ENCODE measurements at regions not wholly inside any gene's neighbourhood (a gene's known extent, or its start where the extent isn't known, plus 50 kb on each side); places are given as distances from the start of the nearest gene placed in this dataset.

- Histone ChIP-seq H2BK12ac (ENCODE audit: low read length) (no peak overlapping the region), H3K4me2 (ENCODE audit: low read length) (no peak overlapping the region)
- WGBS (ENCODE audit: extremely low coverage, insufficient coverage, insufficient read length), result no CpG with 5 or more reads among the region's 3 CpGs
Observed at GRCh38 chr11:7165911-7166310, 77.1 kb downstream of the RBMXL2 start.

GRCh38 chr11:7167976-7168740 lies 79.4 kb downstream of the RBMXL2 start:
- Histone ChIP-seq H3K14ac (ENCODE audit: low read length) (no peak overlapping the region), H3K23ac (ENCODE audit: low read length) (no peak overlapping the region), H4K12ac (ENCODE audit: low read depth, low read length) (no peak overlapping the region), H2BK120ac (ENCODE audit: insufficient read depth, low read length, poor library complexity) (no peak overlapping the region), H3K4me3 (ENCODE audit: low read depth, low read length) (no peak overlapping the region), H3K4me2 (ENCODE audit: low read length) (no peak overlapping the region), H3K36me3 (ENCODE audit: control insufficient read depth in 1 of 2, insufficient read depth in 2 of 2, low read length in 2 of 2) (no peaks in the 10 kb centered on the region), H3K4ac (ENCODE audit: low read depth, low read length) (no peak overlapping the region), H2AK5ac (ENCODE audit: low read length) (no peak overlapping the region), H2BK5ac (ENCODE audit: low read depth, low read length, poor library complexity) (no peak overlapping the region), H3K9me3 (ENCODE audit: insufficient read depth, low read depth, low read length) (no peaks in the 10 kb centered on the region), H3K27ac (ENCODE audit: low read depth, low read length) (no peak overlapping the region), H3K18ac (ENCODE audit: low read length) (no peak overlapping the region), H2AFZ (ENCODE audit: insufficient read depth, low read length, poor library complexity) (no peak overlapping the region), H3K4me1 (ENCODE audit: control insufficient read depth in 1 of 2, insufficient read depth in 2 of 2, low read length in 2 of 2) (no peaks in the 10 kb centered on the region), H3K27me3 (ENCODE audit: insufficient read depth, low read length) (no peaks in the 10 kb centered on the region), H3K9ac (ENCODE audit: low read length) (no peak overlapping the region), H3K79me1 (ENCODE audit: low read length) (no peaks in the 10 kb centered on the region), H4K8ac (ENCODE audit: low read depth, low read length) (no peak overlapping the region), H4K91ac (ENCODE audit: low read depth, low read length) (no peak overlapping the region), H2BK12ac (ENCODE audit: low read length) (no peak overlapping the region), H3K79me2 (ENCODE audit: control insufficient read depth, insufficient read depth, low read length, poor library complexity) (no peaks in the 10 kb centered on the region)
- WGBS (ENCODE audit: extremely low coverage, insufficient coverage, insufficient read length), result no CpG with 5 or more reads among the region's 2 CpGs
- DNase-seq, result no peak

More at GRCh38 chr11:7165911-7166310, 77.1 kb downstream of the RBMXL2 start:
- Histone ChIP-seq H3K9me3 (ENCODE audit: insufficient read depth, low read depth, low read length) (no peaks in the 10 kb centered on the region), H2AFZ (ENCODE audit: insufficient read depth, low read length, poor library complexity) (no peak overlapping the region), H3K23ac (ENCODE audit: low read length) (no peak overlapping the region), H3K79me1 (ENCODE audit: low read length) (no peaks in the 10 kb centered on the region), H2AK5ac (ENCODE audit: low read length) (no peak overlapping the region), H3K14ac (ENCODE audit: low read length) (no peak overlapping the region), H3K79me2 (ENCODE audit: control insufficient read depth, insufficient read depth, low read length, poor library complexity) (no peaks in the 10 kb centered on the region), H2BK5ac (ENCODE audit: low read depth, low read length, poor library complexity) (no peak overlapping the region), H3K4ac (ENCODE audit: low read depth, low read length) (no peak overlapping the region), H2BK120ac (ENCODE audit: insufficient read depth, low read length, poor library complexity) (no peak overlapping the region), H4K8ac (ENCODE audit: low read depth, low read length) (no peak overlapping the region), H3K27me3 (ENCODE audit: insufficient read depth, low read length) (no peaks in the 10 kb centered on the region), H3K27ac (ENCODE audit: low read depth, low read length) (no peak overlapping the region), H4K12ac (ENCODE audit: low read depth, low read length) (no peak overlapping the region), H4K91ac (ENCODE audit: low read depth, low read length) (no peak overlapping the region), H3K4me3 (ENCODE audit: low read depth, low read length) (no peak overlapping the region), H3K36me3 (ENCODE audit: control insufficient read depth in 1 of 2, insufficient read depth in 2 of 2, low read length in 2 of 2) (no peaks in the 10 kb centered on the region), H3K18ac (ENCODE audit: low read length) (no peak overlapping the region), H3K9ac (ENCODE audit: low read length) (peak overlapping the region; percentile 5), H3K4me1 (ENCODE audit: control insufficient read depth in 1 of 2, insufficient read depth in 2 of 2, low read length in 2 of 2) (no peaks in the 10 kb centered on the region)
- DNase-seq, result no peak

- Histone ChIP-seq H4K91ac (ENCODE audit: low read depth, low read length) (no peak overlapping the region), H3K27ac (ENCODE audit: low read depth, low read length) (no peak overlapping the region), H3K23ac (ENCODE audit: low read length) (no peak overlapping the region), H3K36me3 (ENCODE audit: control insufficient read depth in 1 of 2, insufficient read depth in 2 of 2, low read length in 2 of 2) (no peaks in the 10 kb centered on the region), H4K8ac (ENCODE audit: low read depth, low read length) (no peak overlapping the region), H3K14ac (ENCODE audit: low read length) (no peak overlapping the region), H3K79me2 (ENCODE audit: control insufficient read depth, insufficient read depth, low read length, poor library complexity) (no peaks in the 10 kb centered on the region), H2AK5ac (ENCODE audit: low read length) (no peak overlapping the region), H2BK12ac (ENCODE audit: low read length) (no peak overlapping the region), H3K4ac (ENCODE audit: low read depth, low read length) (no peak overlapping the region), H3K4me3 (ENCODE audit: low read depth, low read length) (no peak overlapping the region), H2BK5ac (ENCODE audit: low read depth, low read length, poor library complexity) (no peak overlapping the region), H3K4me1 (ENCODE audit: control insufficient read depth in 1 of 2, insufficient read depth in 2 of 2, low read length in 2 of 2) (no peaks in the 10 kb centered on the region), H2BK120ac (ENCODE audit: insufficient read depth, low read length, poor library complexity) (no peak overlapping the region), H3K79me1 (ENCODE audit: low read length) (no peaks in the 10 kb centered on the region), H3K18ac (ENCODE audit: low read length) (no peak overlapping the region), H3K27me3 (ENCODE audit: insufficient read depth, low read length) (no peaks in the 10 kb centered on the region), H3K4me2 (ENCODE audit: low read length) (no peak overlapping the region), H2AFZ (ENCODE audit: insufficient read depth, low read length, poor library complexity) (no peak overlapping the region), H3K9me3 (ENCODE audit: insufficient read depth, low read depth, low read length) (no peaks in the 10 kb centered on the region), H4K12ac (ENCODE audit: low read depth, low read length) (no peak overlapping the region), H3K9ac (ENCODE audit: low read length) (no peak overlapping the region)
- DNase-seq, result no peak
- no CpG with 5 or more reads among the region's 1 CpG for WGBS (ENCODE audit: extremely low coverage, insufficient coverage, insufficient read length)
Observed at GRCh38 chr11:7168741-7168990, 79.9 kb downstream of the RBMXL2 start.

- WGBS (ENCODE audit: extremely low coverage, insufficient coverage, insufficient read length), result no CpG with 5 or more reads among the region's 6 CpGs
- H2AFZ ChIP-seq (ENCODE audit: insufficient read depth, low read length, poor library complexity), result no peak overlapping the region
- H3K79me1 ChIP-seq (ENCODE audit: low read length), result no peaks in the 10 kb centered on the region
Observed at GRCh38 chr11:7170431-7170830, 81.3 kb upstream of the SYT9 start.

More at GRCh38 chr11:7170431-7170830, 81.3 kb upstream of the SYT9 start:
- no peak overlapping the region for H3K18ac ChIP-seq (ENCODE audit: low read length)
- no peaks in the 10 kb centered on the region for H3K36me3 ChIP-seq (ENCODE audit: control insufficient read depth in 1 of 2, insufficient read depth in 2 of 2, low read length in 2 of 2)
- H2BK120ac ChIP-seq (ENCODE audit: insufficient read depth, low read length, poor library complexity), result no peak overlapping the region
- H2BK12ac ChIP-seq (ENCODE audit: low read length), result no peak overlapping the region
- no peaks in the 10 kb centered on the region for H3K79me2 ChIP-seq (ENCODE audit: control insufficient read depth, insufficient read depth, low read length, poor library complexity)
- H3K27me3 ChIP-seq (ENCODE audit: insufficient read depth, low read length), result no peaks in the 10 kb centered on the region
- no peak overlapping the region for H3K9ac ChIP-seq (ENCODE audit: low read length)
- H3K4me2 ChIP-seq (ENCODE audit: low read length), result no peak overlapping the region
- H4K91ac ChIP-seq (ENCODE audit: low read depth, low read length), result no peak overlapping the region
- no peaks in the 10 kb centered on the region for H3K9me3 ChIP-seq (ENCODE audit: insufficient read depth, low read depth, low read length)
- H4K12ac ChIP-seq (ENCODE audit: low read depth, low read length), result no peak overlapping the region
- no peak overlapping the region for H2AK5ac ChIP-seq (ENCODE audit: low read length)
- H2BK5ac ChIP-seq (ENCODE audit: low read depth, low read length, poor library complexity), result no peak overlapping the region
- no peak overlapping the region for H3K14ac ChIP-seq (ENCODE audit: low read length)
- H3K27ac ChIP-seq (ENCODE audit: low read depth, low read length), result no peak overlapping the region
- no peak overlapping the region for H3K4me3 ChIP-seq (ENCODE audit: low read depth, low read length)
- H3K4ac ChIP-seq (ENCODE audit: low read depth, low read length), result no peak overlapping the region
- H3K4me1 ChIP-seq (ENCODE audit: control insufficient read depth in 1 of 2, insufficient read depth in 2 of 2, low read length in 2 of 2), result no peaks in the 10 kb centered on the region
- H3K23ac ChIP-seq (ENCODE audit: low read length), result no peak overlapping the region
- no peak overlapping the region for H4K8ac ChIP-seq (ENCODE audit: low read depth, low read length)
- DNase-seq, result no peak

Measured in trophoblast cell (in vitro differentiated cells and primary cell).